HG03520 (cell line): ENCODE measurements at regions not wholly inside any gene's neighbourhood (a gene's known extent, or its start where the extent isn't known, plus 50 kb on each side); places are given as distances from the start of the nearest gene placed in this dataset.

Experiments
- ATAC-seq: cut with Tn5 transposase; IDR thresholded peaks from one replicate; pipeline ENCODE4 v1.9.1; 2021; ENCODE audit warnings: mild to moderate bottlenecking, moderate library complexity; ENCODE audit not compliant: unreplicated experiment

- no peak for ATAC-seq
These were observed 50.8 kb upstream of the PHYHIPL start for GRCh38 chr10:59125666-59126065.

GRCh38 chr10:59126261-59126660 is 50.2 kb upstream of the PHYHIPL start:
- no peak for ATAC-seq
